H1 (cell line): ENCODE measurements at regions not wholly inside any gene's neighbourhood (a gene's known extent, or its start where the extent isn't known, plus 50 kb on each side); places are given as distances from the start of the nearest gene placed in this dataset.

Experiments used
- POLR2A ChIP-seq, 2 experiments: IDR thresholded peaks; 1 replicate in 1 of 2; 2 replicates in 1 of 2; pipeline ENCODE4 v1.6.1; 2011; ENCODE audit warnings: low read depth in 2 of 2, low read length in 2 of 2, mild to moderate bottlenecking in 2 of 2; ENCODE audit errors: control extremely low read depth in 1 of 2
- RNF2 ChIP-seq: fragments of 200-900, 300-1000 bp; sonication (generic); IDR thresholded peaks from 2 replicates; pipeline ENCODE4 v1.7.1; 2016; ENCODE audit warnings: borderline replicate concordance, low read depth, mild to moderate bottlenecking, antibody characterized with exemption, low read length; ENCODE audit not compliant: poor library complexity, severe bottlenecking; ENCODE audit errors: missing control alignments
- TF ChIP-seq, protein P1 (sequence below): fragments of 300-600 bp; sonication (generic); IDR thresholded peaks from 2 replicates; pipeline ENCODE4 v1.7.1; 2012; ENCODE audit warnings: low read length, moderate library complexity, mild to moderate bottlenecking, inconsistent platforms; ENCODE audit not compliant: insufficient replicate concordance

GRCh38 chr12:105992849-105993740, 145.7 kb downstream of the NUAK1 start:
- TF ChIP-seq RNF2 (no peak), POLR2A (IDR thresholded peaks at IDR 0.05; ENCODE audit: control extremely low read depth in 1 of 2, low read depth in 2 of 2, low read length in 2 of 2) (no peak)
- TF ChIP-seq, protein P1, sequence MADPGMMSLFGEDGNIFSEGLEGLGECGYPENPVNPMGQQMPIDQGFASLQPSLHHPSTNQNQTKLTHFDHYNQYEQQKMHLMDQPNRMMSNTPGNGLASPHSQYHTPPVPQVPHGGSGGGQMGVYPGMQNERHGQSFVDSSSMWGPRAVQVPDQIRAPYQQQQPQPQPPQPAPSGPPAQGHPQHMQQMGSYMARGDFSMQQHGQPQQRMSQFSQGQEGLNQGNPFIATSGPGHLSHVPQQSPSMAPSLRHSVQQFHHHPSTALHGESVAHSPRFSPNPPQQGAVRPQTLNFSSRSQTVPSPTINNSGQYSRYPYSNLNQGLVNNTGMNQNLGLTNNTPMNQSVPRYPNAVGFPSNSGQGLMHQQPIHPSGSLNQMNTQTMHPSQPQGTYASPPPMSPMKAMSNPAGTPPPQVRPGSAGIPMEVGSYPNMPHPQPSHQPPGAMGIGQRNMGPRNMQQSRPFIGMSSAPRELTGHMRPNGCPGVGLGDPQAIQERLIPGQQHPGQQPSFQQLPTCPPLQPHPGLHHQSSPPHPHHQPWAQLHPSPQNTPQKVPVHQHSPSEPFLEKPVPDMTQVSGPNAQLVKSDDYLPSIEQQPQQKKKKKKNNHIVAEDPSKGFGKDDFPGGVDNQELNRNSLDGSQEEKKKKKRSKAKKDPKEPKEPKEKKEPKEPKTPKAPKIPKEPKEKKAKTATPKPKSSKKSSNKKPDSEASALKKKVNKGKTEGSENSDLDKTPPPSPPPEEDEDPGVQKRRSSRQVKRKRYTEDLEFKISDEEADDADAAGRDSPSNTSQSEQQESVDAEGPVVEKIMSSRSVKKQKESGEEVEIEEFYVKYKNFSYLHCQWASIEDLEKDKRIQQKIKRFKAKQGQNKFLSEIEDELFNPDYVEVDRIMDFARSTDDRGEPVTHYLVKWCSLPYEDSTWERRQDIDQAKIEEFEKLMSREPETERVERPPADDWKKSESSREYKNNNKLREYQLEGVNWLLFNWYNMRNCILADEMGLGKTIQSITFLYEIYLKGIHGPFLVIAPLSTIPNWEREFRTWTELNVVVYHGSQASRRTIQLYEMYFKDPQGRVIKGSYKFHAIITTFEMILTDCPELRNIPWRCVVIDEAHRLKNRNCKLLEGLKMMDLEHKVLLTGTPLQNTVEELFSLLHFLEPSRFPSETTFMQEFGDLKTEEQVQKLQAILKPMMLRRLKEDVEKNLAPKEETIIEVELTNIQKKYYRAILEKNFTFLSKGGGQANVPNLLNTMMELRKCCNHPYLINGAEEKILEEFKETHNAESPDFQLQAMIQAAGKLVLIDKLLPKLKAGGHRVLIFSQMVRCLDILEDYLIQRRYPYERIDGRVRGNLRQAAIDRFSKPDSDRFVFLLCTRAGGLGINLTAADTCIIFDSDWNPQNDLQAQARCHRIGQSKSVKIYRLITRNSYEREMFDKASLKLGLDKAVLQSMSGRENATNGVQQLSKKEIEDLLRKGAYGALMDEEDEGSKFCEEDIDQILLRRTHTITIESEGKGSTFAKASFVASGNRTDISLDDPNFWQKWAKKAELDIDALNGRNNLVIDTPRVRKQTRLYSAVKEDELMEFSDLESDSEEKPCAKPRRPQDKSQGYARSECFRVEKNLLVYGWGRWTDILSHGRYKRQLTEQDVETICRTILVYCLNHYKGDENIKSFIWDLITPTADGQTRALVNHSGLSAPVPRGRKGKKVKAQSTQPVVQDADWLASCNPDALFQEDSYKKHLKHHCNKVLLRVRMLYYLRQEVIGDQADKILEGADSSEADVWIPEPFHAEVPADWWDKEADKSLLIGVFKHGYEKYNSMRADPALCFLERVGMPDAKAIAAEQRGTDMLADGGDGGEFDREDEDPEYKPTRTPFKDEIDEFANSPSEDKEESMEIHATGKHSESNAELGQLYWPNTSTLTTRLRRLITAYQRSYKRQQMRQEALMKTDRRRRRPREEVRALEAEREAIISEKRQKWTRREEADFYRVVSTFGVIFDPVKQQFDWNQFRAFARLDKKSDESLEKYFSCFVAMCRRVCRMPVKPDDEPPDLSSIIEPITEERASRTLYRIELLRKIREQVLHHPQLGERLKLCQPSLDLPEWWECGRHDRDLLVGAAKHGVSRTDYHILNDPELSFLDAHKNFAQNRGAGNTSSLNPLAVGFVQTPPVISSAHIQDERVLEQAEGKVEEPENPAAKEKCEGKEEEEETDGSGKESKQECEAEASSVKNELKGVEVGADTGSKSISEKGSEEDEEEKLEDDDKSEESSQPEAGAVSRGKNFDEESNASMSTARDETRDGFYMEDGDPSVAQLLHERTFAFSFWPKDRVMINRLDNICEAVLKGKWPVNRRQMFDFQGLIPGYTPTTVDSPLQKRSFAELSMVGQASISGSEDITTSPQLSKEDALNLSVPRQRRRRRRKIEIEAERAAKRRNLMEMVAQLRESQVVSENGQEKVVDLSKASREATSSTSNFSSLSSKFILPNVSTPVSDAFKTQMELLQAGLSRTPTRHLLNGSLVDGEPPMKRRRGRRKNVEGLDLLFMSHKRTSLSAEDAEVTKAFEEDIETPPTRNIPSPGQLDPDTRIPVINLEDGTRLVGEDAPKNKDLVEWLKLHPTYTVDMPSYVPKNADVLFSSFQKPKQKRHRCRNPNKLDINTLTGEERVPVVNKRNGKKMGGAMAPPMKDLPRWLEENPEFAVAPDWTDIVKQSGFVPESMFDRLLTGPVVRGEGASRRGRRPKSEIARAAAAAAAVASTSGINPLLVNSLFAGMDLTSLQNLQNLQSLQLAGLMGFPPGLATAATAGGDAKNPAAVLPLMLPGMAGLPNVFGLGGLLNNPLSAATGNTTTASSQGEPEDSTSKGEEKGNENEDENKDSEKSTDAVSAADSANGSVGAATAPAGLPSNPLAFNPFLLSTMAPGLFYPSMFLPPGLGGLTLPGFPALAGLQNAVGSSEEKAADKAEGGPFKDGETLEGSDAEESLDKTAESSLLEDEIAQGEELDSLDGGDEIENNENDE, result no peak
